ENCODE measurements at regions not wholly inside any gene's neighbourhood (a gene's known extent, or its start where the extent isn't known, plus 50 kb on each side); places are given as distances from the start of the nearest gene placed in this dataset.

GRCh38 chr16:5841974-5842373 lies 744.4 kb upstream of the EEF2KMT start:
- ChIA-PET CTCF (no interaction called here), POLR2A (ENCODE audit: unreplicated experiment) (no interaction called here)
- in situ Hi-C loops (cut with MboI; ENCODE audit: low sequenced_read_pairs): loop anchor here (25.0 kb wide), 1 partner anchor 95 kb away; no protein-coding TSS in a partner anchor
- Histone ChIP-seq H3K9me1 (ENCODE audit: insufficient read depth, low read length) (no peaks in the 10 kb centered on the region), H3K4me3 (ENCODE audit: insufficient read depth, low read depth, low read length) (no peak overlapping the region), H2AK5ac (ENCODE audit: low read depth, low read length) (no peak overlapping the region), H2BK5ac (ENCODE audit: low read depth, low read length, poor library complexity, severe bottlenecking) (no peak overlapping the region), H2BK20ac (ENCODE audit: low read depth, low read length) (no peak overlapping the region), H3K9me3 (ENCODE audit: control insufficient read depth, insufficient read depth, low read length) (peaks cover 32% of the 10 kb centered on the region), H3K36me3 (ENCODE audit: control insufficient read depth, insufficient read depth, low read length) (no peaks in the 10 kb centered on the region), H4K91ac (ENCODE audit: insufficient read depth, low read depth, low read length) (no peak overlapping the region), H4K8ac (ENCODE audit: low read depth in 2 of 2, low read length in 2 of 2) (no peak overlapping the region), H3K27me3 (ENCODE audit: control insufficient read depth, insufficient read depth, low read length) (no peaks in the 10 kb centered on the region), H2BK120ac (ENCODE audit: low read depth, low read length) (no peak overlapping the region), H2BK15ac (ENCODE audit: low read depth, low read length) (no peak overlapping the region), H3K56ac (ENCODE audit: extremely low read depth, insufficient read depth, low read length) (no peak overlapping the region), H3K4ac (ENCODE audit: low read depth, low read length) (no peak overlapping the region), H4K20me1 (ENCODE audit: insufficient read depth, low read length) (no peaks in the 10 kb centered on the region), H3K14ac (replicated peaks; ENCODE audit: low read depth, low read length) (no peak overlapping the region), H3K79me1 (ENCODE audit: low read depth in 1 of 2, low read length in 2 of 2) (no peaks in the 10 kb centered on the region), H4K5ac (ENCODE audit: low read depth, low read length) (no peak overlapping the region), H3K4me2 (ENCODE audit: low read depth, low read length) (no peak overlapping the region), H3K18ac (ENCODE audit: low read depth, low read length) (no peak overlapping the region), H2AK9ac (replicated peaks; ENCODE audit: low read depth, low read length, poor library complexity) (no peak overlapping the region), H3K4me1 (ENCODE audit: control insufficient read depth, insufficient read depth, low read length) (no peaks in the 10 kb centered on the region), H3K9ac (ENCODE audit: low read depth, low read length) (no peak overlapping the region), H3K23ac (ENCODE audit: low read depth, low read length) (no peak overlapping the region), H2AFZ (replicated peaks; ENCODE audit: low read length, poor library complexity) (no peak overlapping the region), H3K27ac (ENCODE audit: insufficient read depth, low read length) (no peak overlapping the region)
- DNase-seq: no peak
- TF ChIP-seq CTCF (conservative IDR thresholded peaks at IDR 0.05; ENCODE audit: low read depth, low read length) (no peak), ELK1 (IDR thresholded peaks at IDR 0.05; ENCODE audit: borderline replicate concordance, low read depth, low read length) (no peak), SMC3 (IDR thresholded peaks at IDR 0.05; ENCODE audit: low read depth, low read length) (no peak), RAD21 (IDR thresholded peaks at IDR 0.05; ENCODE audit: low read length) (no peak), FOS (IDR thresholded peaks at IDR 0.05; ENCODE audit: low read depth, low read length) (no peak), RFX5 (IDR thresholded peaks at IDR 0.05; ENCODE audit: low read depth, low read length) (no peak), MAZ (IDR thresholded peaks at IDR 0.05; ENCODE audit: borderline replicate concordance, low read depth, low read length) (no peak), MAFK (IDR thresholded peaks at IDR 0.05; ENCODE audit: low read depth, low read length) (no peak)
- dilution Hi-C loops (cut with HindIII; ENCODE audit: low sequenced_read_pairs, unreplicated experiment): no loop called here
- no TSS peak for BruUV-seq (replicated peaks)
- no peak for ATAC-seq (ENCODE audit: low read depth)
- WGBS, 2 experiments (ENCODE audit: extremely low coverage in 2 of 2, insufficient read length in 1 of 2): 59% methylated on average over 2 of the region's 7 CpGs; no CpG with 5 or more reads in 1 of the 2 experiments
- intact Hi-C loops (cut with micrococcal nuclease): no loop called here
